GM12875 (cell line): ENCODE measurements at regions not wholly inside any gene's neighbourhood (a gene's known extent, or its start where the extent isn't known, plus 50 kb on each side); places are given as distances from the start of the nearest gene placed in this dataset.
A peak's percentile ranks its signal among the peaks of the same experiment; 100 is the strongest.
"Not testable (repeated sequence)": the region's sequence is repeated elsewhere in the genome, so short reads cannot be mapped to it uniquely, and the experiment has no call there.

Experiments used
- H3K4me3 ChIP-seq: one replicate; pipeline ENCODE4 v1.5.1; 2011; ENCODE audit warnings: low read depth, low read length, control low read depth
- TF ChIP-seq, protein P1 (sequence below): IDR thresholded peaks from 2 replicates; pipeline ENCODE4 v1.5.1; 2011; ENCODE audit warnings: low read depth, mild to moderate bottlenecking, control low read depth, inconsistent platforms, low read length, moderate library complexity, borderline replicate concordance; ENCODE audit not compliant: insufficient read depth

DNA sequence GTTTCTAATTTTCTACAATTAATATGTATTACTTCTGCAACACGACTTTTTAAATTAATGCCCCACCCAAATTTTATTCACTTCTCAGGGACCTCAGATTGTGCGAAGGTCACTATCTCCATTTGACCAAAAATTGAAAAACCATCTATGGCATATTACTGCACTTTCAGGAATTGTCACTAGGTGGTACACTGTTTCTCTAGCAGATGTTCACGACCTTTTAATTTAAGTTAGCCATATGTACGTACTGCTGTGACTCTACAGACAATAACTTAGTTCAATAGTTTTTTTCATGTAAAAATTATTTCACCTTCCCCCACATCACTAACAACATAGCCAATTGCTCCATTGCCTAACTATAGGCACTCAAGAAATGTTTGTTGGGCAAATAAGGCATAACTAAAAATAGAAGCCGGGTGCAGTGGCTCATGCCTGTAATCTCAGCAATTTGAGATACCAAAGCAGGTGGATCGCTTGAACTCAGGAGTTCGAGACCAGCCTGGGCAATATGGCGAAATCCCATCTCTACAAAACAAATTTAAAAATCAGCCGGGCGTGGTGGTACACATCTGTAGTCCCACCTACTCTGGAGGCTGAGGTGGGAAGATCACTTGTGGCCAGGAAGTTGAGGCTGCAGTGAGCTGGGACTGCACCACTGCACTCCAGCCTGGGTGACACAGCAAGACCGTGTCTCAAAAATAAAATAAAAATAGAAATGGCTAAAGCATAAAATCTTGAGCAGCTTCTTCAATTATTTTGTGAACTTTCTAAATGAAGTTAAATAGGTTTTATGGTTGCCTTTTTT, 75.7 kb upstream of the PKN2 start:
- TF ChIP-seq, protein P1, sequence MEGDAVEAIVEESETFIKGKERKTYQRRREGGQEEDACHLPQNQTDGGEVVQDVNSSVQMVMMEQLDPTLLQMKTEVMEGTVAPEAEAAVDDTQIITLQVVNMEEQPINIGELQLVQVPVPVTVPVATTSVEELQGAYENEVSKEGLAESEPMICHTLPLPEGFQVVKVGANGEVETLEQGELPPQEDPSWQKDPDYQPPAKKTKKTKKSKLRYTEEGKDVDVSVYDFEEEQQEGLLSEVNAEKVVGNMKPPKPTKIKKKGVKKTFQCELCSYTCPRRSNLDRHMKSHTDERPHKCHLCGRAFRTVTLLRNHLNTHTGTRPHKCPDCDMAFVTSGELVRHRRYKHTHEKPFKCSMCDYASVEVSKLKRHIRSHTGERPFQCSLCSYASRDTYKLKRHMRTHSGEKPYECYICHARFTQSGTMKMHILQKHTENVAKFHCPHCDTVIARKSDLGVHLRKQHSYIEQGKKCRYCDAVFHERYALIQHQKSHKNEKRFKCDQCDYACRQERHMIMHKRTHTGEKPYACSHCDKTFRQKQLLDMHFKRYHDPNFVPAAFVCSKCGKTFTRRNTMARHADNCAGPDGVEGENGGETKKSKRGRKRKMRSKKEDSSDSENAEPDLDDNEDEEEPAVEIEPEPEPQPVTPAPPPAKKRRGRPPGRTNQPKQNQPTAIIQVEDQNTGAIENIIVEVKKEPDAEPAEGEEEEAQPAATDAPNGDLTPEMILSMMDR: peak; percentile 41; the same call in 1 of the 2 replicates
- H3K4me3 ChIP-seq: no peak overlapping the region

DNA sequence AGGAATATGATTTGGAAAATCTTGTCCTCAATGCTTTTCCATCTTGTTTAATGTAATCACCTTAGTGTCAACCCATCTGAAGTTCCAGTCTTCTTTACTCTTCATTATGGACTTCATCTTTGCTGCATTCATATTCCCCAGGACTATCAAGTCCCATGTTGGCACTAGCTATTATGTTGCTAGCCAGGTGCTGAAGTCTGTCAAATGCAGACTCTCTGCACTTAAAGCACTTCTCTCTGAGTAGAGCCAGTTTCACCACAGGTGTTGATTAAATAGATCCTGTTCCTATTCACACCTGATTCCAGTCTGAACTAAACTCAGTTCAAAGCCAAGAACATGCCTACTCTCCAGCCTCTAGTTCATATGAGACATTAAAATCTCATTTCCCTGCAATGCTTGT, 75.0 kb upstream of the PKN2 start:
- TF ChIP-seq, protein P1: no peak
- no peak overlapping the region for H3K4me3 ChIP-seq

DNA sequence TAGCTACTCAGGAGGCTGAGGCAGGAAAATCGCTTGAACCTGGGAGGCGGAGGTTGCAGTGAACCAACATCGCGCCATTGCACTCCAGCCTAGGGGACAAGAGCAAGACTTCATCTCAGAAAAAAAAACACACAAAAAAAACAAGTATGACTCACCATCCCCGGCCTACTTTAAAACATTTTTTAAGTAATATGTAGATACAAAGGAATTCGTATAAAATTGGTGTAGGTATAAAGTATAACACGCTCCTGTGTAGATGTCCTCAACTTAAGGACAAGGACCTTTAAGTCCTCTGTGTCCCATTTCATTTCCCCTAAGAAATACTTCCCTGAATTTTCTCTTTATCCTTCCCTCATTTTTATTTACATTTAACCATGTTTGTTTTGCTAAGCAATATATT, 73.4 kb upstream of the PKN2 start:
- no peak overlapping the region for H3K4me3 ChIP-seq
- TF ChIP-seq, protein P1: no peak

DNA sequence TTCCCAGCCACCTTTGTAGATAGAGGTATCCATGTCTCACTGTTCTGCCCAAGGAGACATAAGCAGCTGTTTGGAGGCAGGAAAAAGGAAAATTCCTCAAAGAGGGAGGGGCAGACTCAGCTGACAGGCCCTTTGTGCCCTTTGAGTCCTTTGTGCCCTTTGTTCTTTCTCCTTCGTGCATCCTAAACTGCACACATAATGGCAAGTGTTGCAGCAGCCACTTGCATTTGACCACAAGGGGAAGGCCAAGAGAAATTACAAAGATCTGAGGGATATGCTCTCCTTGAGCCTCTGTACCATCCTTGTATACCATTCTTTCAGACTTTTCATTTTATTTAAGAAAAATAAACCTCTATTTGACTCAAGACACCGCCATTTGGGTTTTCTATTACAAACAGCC, 71.8 kb upstream of the PKN2 start:
- TF ChIP-seq, protein P1: no peak
- H3K4me3 ChIP-seq: no peak overlapping the region

- TF ChIP-seq, protein P1: no peak
- H3K4me3 ChIP-seq: no peak overlapping the region
Observed at GRCh38 chr1:88612773-88613172, 71.3 kb upstream of the PKN2 start.

GRCh38 chr1:88618331-88618730, 65.7 kb upstream of the PKN2 start:
- TF ChIP-seq, protein P1: no peak
- no peak overlapping the region for H3K4me3 ChIP-seq

DNA sequence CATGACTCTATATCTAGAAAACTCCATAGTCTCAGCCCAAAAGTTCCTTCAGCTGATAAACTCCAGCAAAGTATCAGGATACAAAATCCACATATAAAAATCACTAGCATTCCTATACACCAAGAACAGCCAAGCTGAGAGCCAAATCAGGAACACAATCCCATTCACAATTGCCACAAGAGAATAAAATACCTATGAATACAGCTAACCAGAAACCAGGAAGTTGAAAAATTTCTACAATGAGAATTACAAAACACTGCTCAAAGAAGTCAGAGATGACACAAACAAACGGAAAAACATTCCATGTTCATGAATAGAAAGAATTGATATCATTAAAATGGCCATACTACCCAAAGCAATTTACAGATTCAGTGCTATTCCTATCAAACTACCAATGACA, 61.0 kb upstream of the PKN2 start:
- not testable (repeated sequence) for H3K4me3 ChIP-seq
